Activated naive CD4-positive, alpha-beta T cell treated with anti-CD3 and anti-CD28 coated beads, Interleukin-2, amount 50 U/mL, for 24 hours (primary cell): ENCODE measurements at regions not wholly inside any gene's neighbourhood (a gene's known extent, or its start where the extent isn't known, plus 50 kb on each side); places are given as distances from the start of the nearest gene placed in this dataset.
"Not testable (repeated sequence)": the region's sequence is repeated elsewhere in the genome, so short reads cannot be mapped to it uniquely, and the experiment has no call there.

Experiments used
- H3K27ac Mint-ChIP-seq: one replicate; pipeline ENCODE4 v1.8.0; 2021; ENCODE audit warnings: mild to moderate bottlenecking, mixed read lengths
- H3K27me3 Mint-ChIP-seq: one replicate; pipeline ENCODE4 v1.8.0; 2021; ENCODE audit warnings: mixed read lengths
- H3K36me3 Mint-ChIP-seq: one replicate; pipeline ENCODE4 v1.8.0; 2021; ENCODE audit warnings: mixed read lengths
- H3K4me1 Mint-ChIP-seq: one replicate; pipeline ENCODE4 v1.8.0; 2021; ENCODE audit warnings: mixed read lengths
- H3K4me3 Mint-ChIP-seq: one replicate; pipeline ENCODE4 v1.8.0; 2021; ENCODE audit warnings: mild to moderate bottlenecking, mixed read lengths
- H3K9me3 Mint-ChIP-seq: one replicate; pipeline ENCODE4 v1.8.0; 2021; ENCODE audit warnings: mixed read lengths

DNA sequence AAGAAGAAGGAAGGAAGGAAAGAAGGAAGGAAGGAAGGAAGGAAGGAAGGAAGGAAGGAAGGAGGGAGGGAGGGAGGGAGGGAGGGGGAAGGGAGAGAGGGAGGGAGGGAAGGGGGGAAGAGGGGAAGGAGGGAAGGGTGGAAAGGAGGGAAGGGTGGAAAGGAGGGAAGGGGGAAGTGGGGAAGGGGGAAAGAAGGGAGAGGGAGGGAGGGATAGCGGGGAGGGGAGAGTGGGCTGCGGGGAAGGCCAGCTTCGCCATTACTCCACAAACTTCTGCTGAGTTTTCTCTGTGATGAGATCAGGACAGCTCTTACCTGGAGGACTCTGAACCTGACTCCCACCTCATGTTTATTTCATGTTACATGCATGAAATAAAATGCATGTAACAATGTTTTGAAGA is 601.5 kb upstream of the FSHR start:
- Mint-ChIP-seq H3K36me3 (no peaks in the 10 kb centered on the region), H3K9me3 (no peaks in the 10 kb centered on the region), H3K4me1 (no peaks in the 10 kb centered on the region), H3K27ac (no peak overlapping the region), H3K4me3 (no peak overlapping the region), H3K27me3 (no peaks in the 10 kb centered on the region)

DNA sequence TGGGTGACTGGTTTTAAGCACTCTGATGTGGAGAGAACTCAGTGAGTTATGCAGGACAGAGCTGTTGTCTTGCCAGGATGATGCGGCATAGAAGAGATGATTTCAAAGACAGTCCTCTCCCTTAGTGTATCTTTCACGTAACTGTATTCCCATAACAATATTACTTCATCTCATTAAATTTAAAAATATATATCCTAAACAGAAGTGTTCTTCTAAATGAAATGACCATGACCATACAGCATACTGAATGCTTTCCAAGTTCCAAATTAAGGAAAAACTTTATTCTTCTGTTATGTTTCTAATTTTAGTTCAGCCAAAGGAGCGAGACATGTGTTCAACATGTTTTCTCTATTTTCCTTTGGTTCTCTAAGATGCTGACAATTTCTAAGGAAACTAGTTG is 600.1 kb upstream of the FSHR start:
- Mint-ChIP-seq H3K36me3 (no peaks in the 10 kb centered on the region), H3K27ac (no peak overlapping the region), H3K9me3 (no peaks in the 10 kb centered on the region), H3K4me3 (no peak overlapping the region), H3K27me3 (no peaks in the 10 kb centered on the region), H3K4me1 (no peaks in the 10 kb centered on the region)

DNA sequence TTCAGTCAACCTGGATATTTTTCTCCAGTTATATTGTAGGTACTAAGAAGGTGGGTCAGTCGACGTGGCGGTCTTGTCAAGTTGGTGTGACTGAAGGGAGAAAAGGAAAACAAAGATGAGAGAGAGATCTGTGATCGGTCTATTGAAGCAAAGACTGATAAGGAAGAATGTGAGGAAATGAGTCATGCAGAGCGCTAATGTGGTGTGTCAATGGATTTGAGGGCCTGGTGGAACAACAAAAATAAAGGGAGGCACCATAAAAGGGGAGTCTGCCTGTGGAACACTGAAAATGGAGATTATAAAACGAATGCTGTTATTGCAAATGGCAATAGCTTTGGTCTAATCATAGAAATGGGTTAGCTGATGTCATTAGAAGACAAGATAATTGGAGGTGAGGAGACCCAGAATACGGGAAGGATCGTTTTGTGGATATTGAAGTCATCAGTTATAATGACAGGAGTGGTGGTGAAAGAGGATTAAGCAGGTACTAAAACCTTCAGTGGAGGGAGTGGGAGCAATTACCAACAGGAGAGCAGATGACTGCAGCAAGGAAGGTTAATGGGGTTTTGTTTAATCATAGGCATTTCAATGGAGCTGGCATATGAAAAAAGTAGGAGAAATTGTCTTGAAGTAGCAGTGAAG is 599.1 kb upstream of the FSHR start:
- H3K9me3 Mint-ChIP-seq, result no peaks in the 10 kb centered on the region
- H3K27ac Mint-ChIP-seq, result no peak overlapping the region
- no peaks in the 10 kb centered on the region for H3K4me1 Mint-ChIP-seq
- no peaks in the 10 kb centered on the region for H3K36me3 Mint-ChIP-seq
- no peak overlapping the region for H3K4me3 Mint-ChIP-seq
- no peaks in the 10 kb centered on the region for H3K27me3 Mint-ChIP-seq

DNA sequence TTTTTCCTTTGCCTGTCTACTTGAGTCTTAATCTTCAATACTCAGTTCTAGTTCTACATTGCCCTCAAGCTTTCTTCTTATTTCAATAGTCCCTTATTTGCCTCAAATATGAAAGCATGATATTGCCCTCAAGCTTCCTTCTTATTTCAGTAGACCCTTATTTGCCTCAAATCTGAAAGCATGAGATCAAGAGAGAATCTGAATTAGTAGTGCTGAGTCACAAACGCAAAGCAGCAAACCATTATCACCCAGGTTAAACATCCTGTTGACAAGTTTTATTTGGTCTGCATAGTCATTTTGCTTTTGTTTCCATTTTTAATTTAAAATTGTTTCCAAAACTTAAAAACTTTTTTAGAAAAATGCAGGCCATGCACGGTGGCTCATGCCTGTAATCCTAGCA is 583.3 kb upstream of the FSHR start:
- H3K27ac Mint-ChIP-seq, result no peak overlapping the region
- peaks cover 8% of the 10 kb centered on the region for H3K9me3 Mint-ChIP-seq

DNA sequence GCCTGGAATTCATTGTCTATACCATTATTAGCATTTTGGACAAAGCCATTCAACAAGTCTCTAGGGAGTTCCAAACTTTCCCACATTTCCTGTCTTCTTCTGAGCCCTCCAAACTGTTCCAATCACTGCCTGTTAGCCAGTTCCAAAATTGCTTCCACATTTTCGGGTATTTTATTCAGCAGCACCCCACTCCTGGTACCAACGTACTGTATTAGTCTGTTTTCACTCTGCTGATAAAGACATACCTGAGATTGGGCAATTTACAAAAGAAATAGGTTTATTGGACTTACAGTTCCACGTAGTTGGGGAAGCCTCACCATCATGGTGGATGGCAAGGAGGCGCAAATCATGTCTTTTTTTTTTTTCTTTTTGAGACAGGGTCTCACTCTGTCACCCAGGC is 578.6 kb upstream of the FSHR start:
- H3K36me3 Mint-ChIP-seq, H3K27ac Mint-ChIP-seq, H3K27me3 Mint-ChIP-seq, H3K9me3 Mint-ChIP-seq, H3K4me3 Mint-ChIP-seq, H3K4me1 Mint-ChIP-seq: not testable (repeated sequence)

More for the DNA sequence above, 583.3 kb upstream of the FSHR start:
- Mint-ChIP-seq H3K4me3 (no peak overlapping the region), H3K27me3 (no peaks in the 10 kb centered on the region), H3K4me1 (no peaks in the 10 kb centered on the region), H3K36me3 (no peaks in the 10 kb centered on the region)

DNA sequence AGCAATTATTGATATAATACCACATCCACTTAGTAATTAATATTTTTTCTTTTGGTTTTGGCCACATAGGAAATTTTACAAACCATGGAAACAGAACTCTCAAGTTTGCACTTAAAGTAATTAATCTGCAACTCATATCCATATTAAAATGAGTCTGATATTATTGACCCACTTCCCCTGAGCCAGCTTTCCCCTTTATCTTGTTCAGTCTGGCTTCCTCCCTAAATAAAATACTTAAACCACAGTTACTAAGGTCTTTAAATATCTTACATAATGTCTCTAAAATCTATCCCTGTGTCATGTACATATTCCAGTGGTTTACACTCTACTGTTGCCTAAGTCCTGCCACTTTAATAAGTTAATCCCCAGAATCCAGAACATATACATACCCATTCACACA is 564.9 kb upstream of the FSHR start:
- Mint-ChIP-seq H3K4me3 (no peak overlapping the region), H3K27me3 (no peaks in the 10 kb centered on the region), H3K4me1 (no peaks in the 10 kb centered on the region), H3K9me3 (peaks cover 7% of the 10 kb centered on the region), H3K36me3 (no peaks in the 10 kb centered on the region), H3K27ac (no peak overlapping the region)

DNA sequence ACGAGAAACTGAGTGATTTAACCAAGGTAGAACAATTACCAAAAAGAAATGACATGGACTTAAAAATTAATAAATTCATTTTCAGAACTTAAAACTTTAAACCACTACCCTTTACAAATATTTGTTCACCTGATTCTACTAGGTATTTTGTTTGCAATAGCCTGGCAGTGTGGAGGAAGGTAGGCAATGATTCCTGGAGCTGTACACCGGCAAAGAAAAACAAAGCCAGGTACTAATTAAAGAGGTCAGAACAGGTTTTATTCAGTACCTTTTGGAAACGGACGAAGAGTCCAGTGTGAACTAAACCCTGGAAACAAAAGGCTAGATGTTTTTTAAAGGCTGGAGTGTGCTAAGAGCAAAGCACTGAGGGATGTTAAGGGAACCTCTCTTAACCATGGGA is 561.3 kb upstream of the FSHR start:
- no peaks in the 10 kb centered on the region for H3K4me1 Mint-ChIP-seq
- no peak overlapping the region for H3K27ac Mint-ChIP-seq
- peaks cover 7% of the 10 kb centered on the region for H3K9me3 Mint-ChIP-seq
- no peaks in the 10 kb centered on the region for H3K27me3 Mint-ChIP-seq
- no peak overlapping the region for H3K4me3 Mint-ChIP-seq
- no peaks in the 10 kb centered on the region for H3K36me3 Mint-ChIP-seq

DNA sequence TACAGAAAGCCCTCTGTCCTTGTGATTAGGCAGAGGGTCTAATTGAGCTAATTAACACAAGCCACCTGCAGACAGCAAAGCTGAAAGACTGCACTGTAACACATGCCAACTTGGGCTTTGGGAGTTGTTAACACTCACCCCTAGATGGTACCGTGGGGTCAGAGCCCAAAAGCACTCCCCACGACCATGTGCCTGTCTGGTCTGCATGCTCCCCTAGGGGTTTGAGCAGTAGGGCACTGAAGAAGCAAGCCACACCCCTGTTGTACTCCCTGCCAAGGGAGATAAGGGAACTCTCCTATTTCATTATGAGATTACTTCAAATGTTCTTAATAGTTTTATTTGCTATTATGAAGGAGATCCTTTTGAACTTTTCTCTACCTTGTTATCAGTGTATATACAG is 560.1 kb upstream of the FSHR start:
- Mint-ChIP-seq H3K27ac (no peak overlapping the region), H3K27me3 (no peaks in the 10 kb centered on the region), H3K36me3 (no peaks in the 10 kb centered on the region), H3K4me1 (no peaks in the 10 kb centered on the region), H3K9me3 (peaks cover 3% of the 10 kb centered on the region), H3K4me3 (no peak overlapping the region)

DNA sequence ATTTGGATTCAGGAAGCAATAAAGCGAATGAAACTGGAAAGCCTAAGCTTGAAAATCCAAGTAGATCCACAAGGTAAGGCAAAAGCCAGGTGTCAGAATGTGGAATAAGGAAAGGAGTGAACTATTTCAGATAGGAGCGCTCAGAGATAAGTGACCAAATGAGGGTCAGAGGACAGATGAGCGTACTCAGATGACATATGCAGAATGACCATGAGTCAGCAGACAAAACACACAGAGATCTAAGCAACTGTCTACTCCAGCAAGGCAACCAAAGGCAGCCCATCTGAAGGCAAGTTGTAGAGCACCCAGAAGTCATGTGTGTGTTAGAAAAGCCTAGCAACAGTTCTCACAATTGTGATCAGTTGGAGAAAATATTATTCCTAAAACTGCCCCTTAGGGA is 548.4 kb upstream of the FSHR start:
- H3K27me3 Mint-ChIP-seq, result no peaks in the 10 kb centered on the region
- H3K4me1 Mint-ChIP-seq, result no peaks in the 10 kb centered on the region
- H3K9me3 Mint-ChIP-seq, result peaks cover 7% of the 10 kb centered on the region
- no peaks in the 10 kb centered on the region for H3K36me3 Mint-ChIP-seq
- H3K4me3 Mint-ChIP-seq, result no peak overlapping the region
- H3K27ac Mint-ChIP-seq, result no peak overlapping the region

DNA sequence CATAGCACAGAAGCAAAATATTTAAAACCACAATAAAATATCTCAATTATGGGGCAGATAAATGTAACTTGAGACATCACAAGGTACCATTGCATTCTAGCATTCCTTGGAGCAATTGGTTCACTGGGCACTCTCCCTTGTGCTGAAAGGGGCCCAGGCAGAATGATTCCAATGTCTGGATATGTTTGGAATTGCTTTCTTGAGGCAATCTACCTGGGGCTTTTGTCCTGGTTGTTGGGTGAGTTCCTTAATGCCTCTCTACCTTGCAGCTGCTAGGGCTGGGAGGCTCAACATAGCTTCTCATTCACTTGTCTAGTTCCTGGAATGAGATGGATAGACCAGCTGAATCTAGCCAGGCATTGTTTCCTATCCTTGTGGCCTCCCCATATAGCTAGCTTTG is 539.6 kb upstream of the FSHR start:
- Mint-ChIP-seq H3K4me3 (no peak overlapping the region), H3K4me1 (no peaks in the 10 kb centered on the region), H3K36me3 (no peaks in the 10 kb centered on the region), H3K9me3 (peaks cover 6% of the 10 kb centered on the region), H3K27me3 (no peaks in the 10 kb centered on the region), H3K27ac (no peak overlapping the region)

DNA sequence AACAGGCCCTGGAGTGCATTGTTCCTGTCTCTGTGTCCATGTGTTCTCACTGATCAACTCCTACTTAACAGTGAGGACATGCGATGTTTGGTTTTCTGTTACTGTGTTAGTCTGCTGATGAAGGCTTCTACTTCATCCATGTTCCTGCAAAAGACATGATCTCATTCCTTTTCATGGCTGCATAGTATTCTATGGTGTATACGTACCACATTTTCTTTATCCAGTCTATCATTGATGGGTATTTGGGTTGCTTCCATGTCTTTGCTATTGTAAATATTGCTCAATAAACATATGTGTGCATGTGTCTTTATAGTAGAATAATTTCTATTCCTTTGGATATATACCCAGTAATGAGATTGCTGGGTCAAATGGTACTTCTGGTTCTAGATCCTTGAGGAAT is 537.7 kb upstream of the FSHR start:
- not testable (repeated sequence) for H3K27me3 Mint-ChIP-seq, H3K27ac Mint-ChIP-seq, H3K4me1 Mint-ChIP-seq, H3K36me3 Mint-ChIP-seq, H3K9me3 Mint-ChIP-seq, H3K4me3 Mint-ChIP-seq

DNA sequence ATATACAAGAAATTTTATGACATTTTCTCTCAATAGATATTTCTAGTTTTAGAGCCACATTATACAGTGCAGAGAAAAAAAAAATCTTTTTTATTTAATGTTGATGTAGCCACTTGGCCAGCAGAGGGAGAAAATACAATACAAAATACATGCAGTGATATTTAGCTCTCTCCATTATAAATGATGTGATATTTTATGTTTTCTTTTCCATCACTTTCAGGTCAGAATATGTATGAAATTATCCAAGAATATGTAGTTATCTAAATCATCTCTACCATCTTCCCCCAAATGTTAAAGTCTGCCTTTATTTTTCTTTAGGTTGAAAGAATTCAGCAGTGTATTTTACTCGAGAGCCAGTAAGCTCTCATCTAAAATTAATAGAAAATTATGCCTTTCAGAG is 533.6 kb upstream of the FSHR start:
- Mint-ChIP-seq H3K9me3 (peaks cover 6% of the 10 kb centered on the region), H3K27me3 (no peaks in the 10 kb centered on the region), H3K36me3 (no peaks in the 10 kb centered on the region), H3K27ac (no peak overlapping the region), H3K4me1 (no peaks in the 10 kb centered on the region), H3K4me3 (no peak overlapping the region)

DNA sequence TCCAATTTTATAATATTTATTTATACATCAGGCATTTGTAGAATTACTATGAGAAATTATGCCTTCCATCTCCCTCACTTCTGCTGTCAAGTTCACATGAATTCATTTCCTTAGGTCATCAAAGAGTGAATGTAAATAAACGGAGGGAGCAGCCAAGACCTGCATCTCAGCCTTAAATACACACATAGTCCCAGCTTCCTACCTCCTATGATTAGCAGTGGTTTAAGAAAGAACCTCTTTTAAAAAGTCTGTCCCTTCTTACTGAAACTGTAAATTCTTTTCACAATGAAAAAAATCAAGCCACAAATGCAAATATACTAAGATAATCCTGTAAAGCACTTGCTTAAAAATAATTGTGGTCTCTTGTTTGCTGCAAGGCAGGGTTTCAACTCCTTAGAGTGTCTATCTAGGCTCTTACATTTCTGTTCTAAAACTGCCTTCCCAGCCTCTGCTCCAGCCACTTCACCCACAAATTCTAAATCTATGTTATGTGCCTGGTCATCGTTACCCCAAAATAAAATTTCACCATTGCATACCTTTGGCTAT is 532.7 kb upstream of the FSHR start:
- H3K4me3 Mint-ChIP-seq, result no peak overlapping the region
- no peaks in the 10 kb centered on the region for H3K4me1 Mint-ChIP-seq
- no peaks in the 10 kb centered on the region for H3K36me3 Mint-ChIP-seq
- no peaks in the 10 kb centered on the region for H3K9me3 Mint-ChIP-seq
- H3K27me3 Mint-ChIP-seq, result no peaks in the 10 kb centered on the region
- H3K27ac Mint-ChIP-seq, result no peak overlapping the region

DNA sequence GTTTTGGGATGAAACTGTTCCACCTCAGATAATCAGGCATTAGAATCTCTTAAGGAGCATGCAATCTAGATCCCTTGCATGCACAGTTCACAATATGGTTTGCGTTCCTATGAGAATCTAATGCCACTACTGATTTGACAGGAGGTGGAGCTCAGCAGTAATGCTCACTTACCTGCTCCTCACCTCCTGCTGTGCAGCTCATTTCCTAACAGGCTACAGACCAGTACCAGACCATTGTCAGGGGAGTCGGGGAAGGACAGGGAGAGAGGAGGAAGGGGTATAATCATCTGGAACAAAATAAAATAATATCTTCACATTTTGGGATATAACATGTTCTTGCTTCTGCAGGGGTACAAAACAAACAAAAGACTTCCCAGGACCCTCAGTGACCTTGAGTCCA is 532.0 kb upstream of the FSHR start:
- H3K4me1 Mint-ChIP-seq, result no peaks in the 10 kb centered on the region
- no peak overlapping the region for H3K4me3 Mint-ChIP-seq
- H3K36me3 Mint-ChIP-seq, result no peaks in the 10 kb centered on the region
- no peak overlapping the region for H3K27ac Mint-ChIP-seq
- no peaks in the 10 kb centered on the region for H3K9me3 Mint-ChIP-seq
- H3K27me3 Mint-ChIP-seq, result no peaks in the 10 kb centered on the region

DNA sequence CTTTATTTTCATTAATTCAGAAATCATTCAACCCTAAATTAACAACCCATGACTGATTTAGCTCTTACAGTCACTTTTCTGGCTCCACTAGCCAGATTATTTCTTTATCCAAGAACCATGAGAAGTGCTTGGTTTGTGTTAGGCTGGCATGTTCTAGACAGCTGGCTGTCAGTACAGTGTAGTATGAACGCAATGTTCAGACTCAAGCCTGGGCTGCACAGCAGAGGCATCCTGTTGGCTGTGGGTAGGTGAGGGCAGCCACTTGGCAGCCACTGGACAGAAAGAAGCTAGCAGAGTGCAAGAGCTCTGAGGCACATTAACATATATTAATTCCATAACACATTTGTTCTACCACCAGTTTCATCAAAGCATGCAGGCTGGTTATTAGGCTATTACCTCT is 522.9 kb upstream of the FSHR start:
- Mint-ChIP-seq H3K4me3 (no peak overlapping the region), H3K36me3 (no peaks in the 10 kb centered on the region), H3K27me3 (no peaks in the 10 kb centered on the region), H3K27ac (no peak overlapping the region), H3K4me1 (no peaks in the 10 kb centered on the region), H3K9me3 (peaks cover 4% of the 10 kb centered on the region)

DNA sequence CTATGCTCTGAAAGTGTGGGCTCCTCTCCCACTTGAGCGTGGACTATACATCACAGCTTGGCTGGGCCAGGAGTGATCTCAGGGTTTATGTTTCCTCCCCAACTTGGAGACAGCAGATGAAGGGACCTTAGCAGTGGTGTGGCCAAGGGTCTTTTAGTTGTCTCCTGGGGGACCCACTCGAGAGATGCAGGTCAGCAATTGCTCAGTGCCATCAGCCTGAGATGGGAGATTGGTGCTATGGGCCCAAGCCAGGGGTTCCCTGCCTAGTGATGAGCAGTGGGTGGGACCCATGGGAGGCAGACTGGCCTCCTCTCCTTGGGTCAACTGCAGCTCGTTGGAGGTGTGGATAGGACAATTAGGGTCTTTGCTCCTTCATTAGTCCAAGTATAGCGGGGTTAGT is 510.5 kb upstream of the FSHR start:
- H3K36me3 Mint-ChIP-seq, result no peaks in the 10 kb centered on the region
- peaks cover 13% of the 10 kb centered on the region for H3K9me3 Mint-ChIP-seq
- H3K4me3 Mint-ChIP-seq, result no peak overlapping the region
- H3K27ac Mint-ChIP-seq, result no peak overlapping the region
- H3K4me1 Mint-ChIP-seq, result no peaks in the 10 kb centered on the region
- H3K27me3 Mint-ChIP-seq, result no peaks in the 10 kb centered on the region

DNA sequence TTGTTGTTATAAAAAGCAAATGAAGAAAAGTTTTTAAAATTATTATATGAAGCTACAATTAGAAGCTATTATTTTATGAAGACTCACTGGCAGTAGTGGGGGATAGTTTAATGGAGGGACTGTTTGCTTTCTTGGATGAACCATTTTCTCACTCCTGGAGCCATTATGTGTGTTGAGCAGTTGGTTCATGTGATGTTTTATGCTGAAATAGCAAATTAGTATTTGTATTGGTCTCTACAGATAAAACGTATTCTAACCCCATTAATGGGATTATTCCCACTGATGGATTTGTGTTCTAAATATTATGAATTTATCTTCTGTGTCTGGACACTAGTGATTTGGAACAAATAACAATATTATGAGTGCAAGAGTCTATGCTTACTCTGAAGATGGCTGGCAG is 507.5 kb upstream of the FSHR start:
- H3K9me3 Mint-ChIP-seq, result no peaks in the 10 kb centered on the region
- no peaks in the 10 kb centered on the region for H3K36me3 Mint-ChIP-seq
- no peak overlapping the region for H3K27ac Mint-ChIP-seq
- no peak overlapping the region for H3K4me3 Mint-ChIP-seq
- H3K4me1 Mint-ChIP-seq, result no peaks in the 10 kb centered on the region
- H3K27me3 Mint-ChIP-seq, result no peaks in the 10 kb centered on the region
